ENCODE measurements at regions not wholly inside any gene's neighbourhood (a gene's known extent, or its start where the extent isn't known, plus 50 kb on each side); places are given as distances from the start of the nearest gene placed in this dataset.
A peak's percentile ranks its signal among the peaks of the same experiment; 100 is the strongest.
"Not testable (repeated sequence)": the region's sequence is repeated elsewhere in the genome, so short reads cannot be mapped to it uniquely, and the experiment has no call there.

DNA sequence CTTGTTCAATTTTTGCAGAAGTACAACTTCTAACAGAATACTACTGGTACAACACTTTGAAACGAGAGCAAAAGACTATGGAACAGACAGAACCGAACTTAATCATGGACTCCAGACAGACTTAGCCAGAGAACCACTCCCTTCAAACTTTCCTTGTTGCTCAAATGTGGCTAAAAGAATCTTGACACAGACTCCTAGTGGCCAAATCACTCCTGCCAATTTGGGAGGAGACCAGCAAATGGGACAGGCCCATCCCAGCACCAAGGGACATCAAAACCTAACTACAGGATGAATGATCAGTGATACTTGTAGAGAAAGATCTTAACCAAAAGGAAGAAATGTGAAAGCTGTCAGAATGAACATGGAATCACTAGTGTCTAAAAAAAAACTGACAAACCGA is 154.0 kb downstream of the MATN1 start:
- no peak for DNase-seq (ENCODE audit: low read depth)
- H3K4me3 ChIP-seq (ENCODE audit: control insufficient read depth, low read depth, low read length) = no peak overlapping the region
- TF ChIP-seq, protein P1, sequence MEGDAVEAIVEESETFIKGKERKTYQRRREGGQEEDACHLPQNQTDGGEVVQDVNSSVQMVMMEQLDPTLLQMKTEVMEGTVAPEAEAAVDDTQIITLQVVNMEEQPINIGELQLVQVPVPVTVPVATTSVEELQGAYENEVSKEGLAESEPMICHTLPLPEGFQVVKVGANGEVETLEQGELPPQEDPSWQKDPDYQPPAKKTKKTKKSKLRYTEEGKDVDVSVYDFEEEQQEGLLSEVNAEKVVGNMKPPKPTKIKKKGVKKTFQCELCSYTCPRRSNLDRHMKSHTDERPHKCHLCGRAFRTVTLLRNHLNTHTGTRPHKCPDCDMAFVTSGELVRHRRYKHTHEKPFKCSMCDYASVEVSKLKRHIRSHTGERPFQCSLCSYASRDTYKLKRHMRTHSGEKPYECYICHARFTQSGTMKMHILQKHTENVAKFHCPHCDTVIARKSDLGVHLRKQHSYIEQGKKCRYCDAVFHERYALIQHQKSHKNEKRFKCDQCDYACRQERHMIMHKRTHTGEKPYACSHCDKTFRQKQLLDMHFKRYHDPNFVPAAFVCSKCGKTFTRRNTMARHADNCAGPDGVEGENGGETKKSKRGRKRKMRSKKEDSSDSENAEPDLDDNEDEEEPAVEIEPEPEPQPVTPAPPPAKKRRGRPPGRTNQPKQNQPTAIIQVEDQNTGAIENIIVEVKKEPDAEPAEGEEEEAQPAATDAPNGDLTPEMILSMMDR (IDR thresholded peaks at IDR 0.05; ENCODE audit: control insufficient read depth, insufficient read depth, low read depth, low read length, missing control alignments) = peak; percentile 7

DNA sequence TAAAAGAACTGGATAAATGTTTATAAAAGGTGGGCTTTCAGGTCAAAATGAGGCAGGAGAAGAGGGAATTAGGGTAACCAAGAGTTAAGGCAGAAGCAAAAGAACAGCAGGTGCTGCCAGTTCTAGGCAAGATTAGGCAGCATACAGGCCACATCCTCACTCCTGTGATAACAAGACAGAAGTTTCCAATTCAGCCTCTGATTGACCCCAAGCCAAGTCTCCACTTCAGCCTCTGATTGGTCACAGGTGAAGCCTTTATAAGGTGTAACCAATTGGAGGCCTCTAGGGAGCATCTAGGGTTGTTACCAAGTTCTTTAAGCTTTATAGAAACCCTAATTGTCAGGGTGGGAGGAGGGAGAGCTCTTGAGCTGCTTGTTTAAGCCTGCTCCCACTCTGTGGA is 160.8 kb downstream of the MATN1 start:
- no peak overlapping the region for H3K4me3 ChIP-seq (ENCODE audit: control insufficient read depth, low read depth, low read length)
- TF ChIP-seq, protein P1 (IDR thresholded peaks at IDR 0.05; ENCODE audit: control insufficient read depth, insufficient read depth, low read depth, low read length, missing control alignments) = no peak
- no peak for DNase-seq (ENCODE audit: low read depth)

DNA sequence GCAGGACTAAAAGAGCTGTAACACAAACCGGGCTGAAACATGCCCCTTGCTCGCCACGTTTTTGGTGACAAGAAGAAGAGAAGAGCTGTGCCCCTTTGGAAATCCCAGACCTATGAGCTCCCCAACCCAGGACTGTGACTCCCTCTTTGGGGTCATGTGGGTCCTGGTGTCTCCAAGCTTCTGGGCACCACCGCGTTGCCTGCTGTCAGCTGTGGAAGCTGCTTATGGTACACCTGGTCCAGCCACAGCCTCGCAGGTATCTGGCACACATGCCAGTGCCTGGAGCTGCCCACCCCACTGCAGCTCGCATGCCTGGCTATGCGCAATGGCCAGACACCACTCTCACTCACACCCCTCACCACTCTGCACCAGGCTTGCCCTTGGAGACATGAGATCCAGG is 171.8 kb downstream of the MATN1 start:
- no peak overlapping the region for H3K4me3 ChIP-seq (ENCODE audit: control insufficient read depth, low read depth, low read length)
- DNase-seq (ENCODE audit: low read depth) = no peak
- TF ChIP-seq, protein P1 (IDR thresholded peaks at IDR 0.05; ENCODE audit: control insufficient read depth, insufficient read depth, low read depth, low read length, missing control alignments) = no peak

DNA sequence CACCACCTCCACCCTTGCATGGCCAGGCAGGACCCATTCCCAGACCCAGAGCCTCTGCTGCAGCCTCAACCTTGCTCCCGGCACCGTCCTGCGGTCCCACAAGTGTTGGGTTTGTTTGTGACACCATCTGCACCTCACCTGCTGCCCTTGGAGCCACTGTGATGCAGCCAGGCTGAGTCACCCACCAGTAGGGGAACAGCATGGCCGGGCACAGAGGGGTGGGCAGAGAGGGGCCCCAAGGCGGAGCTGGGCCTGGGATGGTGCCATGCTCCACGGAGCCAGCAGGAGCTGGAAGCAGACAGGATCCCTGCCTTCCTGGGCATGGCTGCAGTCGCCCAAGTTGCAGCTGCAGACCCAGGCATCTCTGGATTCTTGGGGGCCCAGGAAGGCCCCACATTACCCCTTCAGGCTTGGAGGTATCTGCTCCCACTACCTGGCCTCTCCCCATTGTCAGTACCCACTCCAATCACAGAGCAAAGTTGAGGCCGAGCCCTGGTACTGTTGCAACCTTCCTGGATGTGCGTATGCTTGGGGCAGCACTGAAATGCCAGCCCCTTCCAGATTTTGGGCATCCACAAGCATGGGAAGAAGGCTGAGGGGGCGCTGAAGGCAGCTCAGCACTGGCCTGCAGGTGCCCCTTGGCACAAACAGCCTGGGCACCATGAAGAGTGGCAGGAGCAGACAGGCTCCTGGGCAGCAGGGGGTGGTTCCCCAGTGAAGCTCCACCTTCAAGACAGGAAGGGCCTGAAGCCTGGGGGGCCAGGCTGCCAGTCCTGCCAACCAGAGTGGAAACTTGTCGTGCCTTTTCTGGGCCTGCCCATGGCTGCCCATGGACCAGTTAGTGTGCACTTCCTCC is 172.8 kb downstream of the MATN1 start:
- TF ChIP-seq, protein P1 (IDR thresholded peaks at IDR 0.05; ENCODE audit: control insufficient read depth, insufficient read depth, low read depth, low read length, missing control alignments) = no peak
- H3K4me3 ChIP-seq (ENCODE audit: control insufficient read depth, low read depth, low read length) = no peak overlapping the region
- no peak for DNase-seq (ENCODE audit: low read depth)

DNA sequence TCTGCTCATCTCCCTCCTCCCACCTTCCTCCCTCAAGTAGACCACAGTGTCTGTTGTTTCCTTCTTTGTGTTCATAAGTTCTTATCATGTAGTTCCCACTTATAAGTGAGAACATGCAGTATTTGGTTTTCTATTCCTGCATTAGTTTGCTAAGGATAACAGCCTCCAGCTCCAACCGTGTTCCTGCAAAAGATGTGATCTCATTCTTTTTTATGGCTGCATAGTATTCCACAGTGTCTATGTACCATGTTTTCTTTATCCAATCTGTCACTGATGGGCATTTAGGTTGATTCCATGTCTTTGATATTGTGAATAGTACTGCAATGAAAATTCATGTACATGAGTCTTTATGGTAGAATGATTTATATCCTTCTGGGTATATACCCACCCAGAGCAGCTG is 173.5 kb downstream of the MATN1 start:
- not testable (repeated sequence) for H3K4me3 ChIP-seq (ENCODE audit: control insufficient read depth, low read depth, low read length); DNase-seq (ENCODE audit: low read depth)

DNA sequence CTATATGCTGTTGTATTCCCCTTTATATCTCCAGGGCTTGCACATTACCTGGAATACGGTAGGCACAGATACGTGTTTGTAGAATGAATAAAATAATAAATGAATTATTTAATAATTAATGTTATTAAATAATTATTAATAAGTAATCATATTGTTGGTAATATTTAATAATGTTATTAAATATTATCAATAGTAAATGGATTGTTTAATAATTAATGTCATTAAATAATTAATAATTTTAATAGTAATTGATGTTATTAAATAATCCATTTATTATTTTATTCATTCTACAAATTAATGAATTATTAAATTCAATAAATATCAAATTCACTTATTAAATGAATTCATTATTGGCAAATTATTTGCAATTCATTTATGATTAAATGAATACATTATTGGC is 175.1 kb downstream of the MATN1 start:
- no peak for DNase-seq (ENCODE audit: low read depth)
- TF ChIP-seq, protein P1 (IDR thresholded peaks at IDR 0.05; ENCODE audit: control insufficient read depth, insufficient read depth, low read depth, low read length, missing control alignments) = no peak
- H3K4me3 ChIP-seq (ENCODE audit: control insufficient read depth, low read depth, low read length) = no peak overlapping the region

DNA sequence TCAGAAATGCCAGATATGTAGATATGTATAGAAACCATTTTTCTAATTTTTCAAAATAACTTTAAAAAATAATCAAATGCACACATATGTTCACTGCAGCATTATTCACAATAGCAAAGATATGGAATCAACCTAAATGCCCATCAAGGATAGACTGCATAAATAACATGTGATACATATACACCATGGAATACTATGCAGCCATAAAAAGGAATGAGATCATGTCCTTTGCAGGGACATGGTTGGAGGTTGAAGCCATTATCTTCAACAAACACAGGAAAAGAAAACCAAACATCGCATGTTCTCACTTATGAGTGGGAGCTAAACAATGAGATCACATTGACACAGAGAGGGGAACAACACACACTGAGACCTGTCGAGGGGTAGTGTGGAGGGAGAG is 176.1 kb downstream of the MATN1 start:
- not testable (repeated sequence) for DNase-seq (ENCODE audit: low read depth); H3K4me3 ChIP-seq (ENCODE audit: control insufficient read depth, low read depth, low read length)

DNA sequence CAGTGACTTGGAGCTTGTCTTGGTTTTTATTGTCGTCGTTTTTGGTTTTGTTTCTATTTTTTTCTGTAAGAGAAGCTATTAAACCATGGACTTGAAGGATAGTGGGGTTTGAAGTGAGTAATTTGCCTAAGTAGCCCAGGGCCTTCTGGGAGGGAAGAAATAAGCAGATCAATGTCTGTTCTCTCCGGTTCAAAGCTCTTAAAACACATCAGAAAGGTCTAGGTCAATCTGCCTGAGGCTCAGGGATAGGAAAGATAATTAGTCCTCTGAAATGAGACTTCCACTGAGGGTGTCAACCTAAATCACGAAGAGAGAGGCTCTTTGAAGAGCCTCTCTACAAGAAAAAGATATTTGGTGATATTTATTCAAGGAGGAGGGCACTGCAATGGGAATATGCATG is 178.0 kb downstream of the MATN1 start:
- TF ChIP-seq, protein P1 (IDR thresholded peaks at IDR 0.05; ENCODE audit: control insufficient read depth, insufficient read depth, low read depth, low read length, missing control alignments) = no peak
- no peak overlapping the region for H3K4me3 ChIP-seq (ENCODE audit: control insufficient read depth, low read depth, low read length)
- no peak for DNase-seq (ENCODE audit: low read depth)

Data from AG09309 (cell line).